ENCODE measurements at regions not wholly inside any gene's neighbourhood (a gene's known extent, or its start where the extent isn't known, plus 50 kb on each side); places are given as distances from the start of the nearest gene placed in this dataset.
"Not testable (repeated sequence)": the region's sequence is repeated elsewhere in the genome, so short reads cannot be mapped to it uniquely, and the experiment has no call there.

- DNase-seq = peak; percentile 73
Measured at GRCh38 chr20:28562510-28562898, 2695.0 kb upstream of the DEFB115 start.

- DNase-seq = not testable (repeated sequence)
Measured at GRCh38 chr20:28562899-28563521, 2694.5 kb upstream of the DEFB115 start.

- DNase-seq = not testable (repeated sequence)
Measured at GRCh38 chr20:28564024-28564423, 2693.4 kb upstream of the DEFB115 start.

- DNase-seq = not testable (repeated sequence)
Measured at GRCh38 chr20:28564688-28565463, 2692.6 kb upstream of the DEFB115 start.

GRCh38 chr20:28575991-28576390, 2681.5 kb upstream of the DEFB115 start:
- DNase-seq = not testable (repeated sequence)

GRCh38 chr20:28591680-28592079, 2665.8 kb upstream of the DEFB115 start:
- not testable (repeated sequence) for DNase-seq

- DNase-seq = not testable (repeated sequence)
Measured at GRCh38 chr20:28593383-28593782, 2664.1 kb upstream of the DEFB115 start.

GRCh38 chr20:28594476-28594875, 2663.0 kb upstream of the DEFB115 start:
- DNase-seq = not testable (repeated sequence)

GRCh38 chr20:28602006-28602402, 2655.5 kb upstream of the DEFB115 start:
- DNase-seq = not testable (repeated sequence)

- peak; percentile 85 for DNase-seq
Measured at GRCh38 chr20:28602403-28603217, 2654.9 kb upstream of the DEFB115 start.

GRCh38 chr20:28603218-28603577, 2654.3 kb upstream of the DEFB115 start:
- DNase-seq = not testable (repeated sequence)

GRCh38 chr20:28616354-28616753, 2641.1 kb upstream of the DEFB115 start:
- DNase-seq = no peak

GRCh38 chr20:28619956-28620651, 2637.4 kb upstream of the DEFB115 start:
- not testable (repeated sequence) for DNase-seq

- not testable (repeated sequence) for DNase-seq
Measured at GRCh38 chr20:28625112-28625511, 2632.4 kb upstream of the DEFB115 start.

- DNase-seq = not testable (repeated sequence)
Measured at GRCh38 chr20:28640831-28641230, 2616.6 kb upstream of the DEFB115 start.

Data from islet precursor cell (in vitro differentiated cells).